ENCODE measurements at regions not wholly inside any gene's neighbourhood (a gene's known extent, or its start where the extent isn't known, plus 50 kb on each side); places are given as distances from the start of the nearest gene placed in this dataset.

DNA sequence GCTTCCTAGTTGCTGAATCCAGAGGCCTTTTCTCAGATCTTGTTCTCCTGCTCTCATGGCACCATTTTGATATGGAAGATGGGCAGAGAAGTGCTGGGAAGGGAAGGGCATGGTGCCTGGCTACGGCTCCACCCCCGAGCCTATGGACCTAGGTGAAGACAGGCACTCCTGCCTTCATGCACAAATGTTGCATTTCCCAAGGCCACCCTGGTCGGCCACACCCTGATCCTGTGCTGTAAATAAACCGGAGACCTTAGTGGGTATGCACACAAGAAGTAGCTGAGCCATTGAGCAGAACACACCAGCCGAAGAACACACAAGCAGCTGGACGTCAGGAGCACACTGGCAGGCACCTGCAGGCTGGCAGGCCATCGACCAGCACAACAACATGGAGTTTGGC, 261.6 kb downstream of the SHQ1 start:
- no peak for DNase-seq

DNA sequence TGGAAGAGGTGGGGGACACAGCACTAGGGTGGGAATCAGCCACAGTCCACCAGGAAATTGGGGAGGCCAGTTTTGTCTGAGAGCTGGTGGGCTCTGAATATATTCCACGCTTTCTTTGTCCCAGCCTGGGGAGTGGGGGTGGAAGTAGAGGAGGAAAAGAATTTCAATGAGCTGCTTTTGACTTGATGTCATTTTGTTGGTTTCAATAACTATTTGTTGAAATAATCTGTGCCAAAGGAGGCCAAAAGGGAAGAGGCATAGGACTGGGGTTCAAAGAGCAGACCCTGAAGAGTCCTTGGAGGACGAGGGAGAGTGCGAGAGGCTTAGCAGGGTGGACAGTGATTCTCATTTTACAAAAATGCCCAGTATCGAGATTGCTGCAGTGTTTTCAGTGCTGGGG, 262.3 kb downstream of the SHQ1 start:
- no peak for DNase-seq

DNA sequence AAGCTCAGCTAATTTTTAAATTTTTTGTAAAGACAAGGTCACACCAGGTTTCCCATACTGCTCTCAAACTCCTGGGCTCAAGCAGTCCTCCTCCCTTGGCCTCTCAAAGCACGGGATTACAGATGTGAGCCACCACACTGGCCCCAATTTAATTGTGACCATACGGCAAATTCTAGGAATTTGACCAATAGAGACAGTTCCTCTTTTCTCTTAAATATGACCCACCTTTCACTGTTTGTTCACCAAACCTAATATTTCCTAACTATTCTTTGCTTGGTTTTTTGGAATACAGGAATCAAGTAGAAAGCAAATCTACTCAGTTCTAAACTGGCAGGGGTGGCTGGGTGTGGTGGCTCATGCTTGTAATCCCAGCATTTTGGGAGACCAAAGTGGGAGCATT, 264.0 kb downstream of the SHQ1 start:
- DNase-seq = no peak

DNA sequence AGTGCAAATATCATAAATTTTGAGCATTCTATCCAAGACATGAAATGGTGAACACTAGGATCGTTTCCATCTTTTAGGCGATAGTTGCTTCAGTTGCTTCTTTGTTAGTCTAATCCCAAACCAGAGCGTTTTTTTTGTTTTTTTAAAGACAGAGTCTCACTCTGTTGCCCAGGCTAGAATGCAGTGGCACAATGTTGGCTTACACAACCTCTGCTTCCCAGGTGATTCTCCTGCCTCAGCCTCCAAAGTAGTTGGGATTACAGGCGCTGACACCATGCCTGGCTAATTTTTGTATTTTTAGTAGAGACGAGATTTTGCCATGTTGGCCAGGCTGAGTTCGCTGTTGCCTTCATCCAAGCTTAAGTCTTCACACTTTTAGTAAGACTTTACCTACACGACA, 265.3 kb downstream of the SHQ1 start:
- no peak for DNase-seq

DNA sequence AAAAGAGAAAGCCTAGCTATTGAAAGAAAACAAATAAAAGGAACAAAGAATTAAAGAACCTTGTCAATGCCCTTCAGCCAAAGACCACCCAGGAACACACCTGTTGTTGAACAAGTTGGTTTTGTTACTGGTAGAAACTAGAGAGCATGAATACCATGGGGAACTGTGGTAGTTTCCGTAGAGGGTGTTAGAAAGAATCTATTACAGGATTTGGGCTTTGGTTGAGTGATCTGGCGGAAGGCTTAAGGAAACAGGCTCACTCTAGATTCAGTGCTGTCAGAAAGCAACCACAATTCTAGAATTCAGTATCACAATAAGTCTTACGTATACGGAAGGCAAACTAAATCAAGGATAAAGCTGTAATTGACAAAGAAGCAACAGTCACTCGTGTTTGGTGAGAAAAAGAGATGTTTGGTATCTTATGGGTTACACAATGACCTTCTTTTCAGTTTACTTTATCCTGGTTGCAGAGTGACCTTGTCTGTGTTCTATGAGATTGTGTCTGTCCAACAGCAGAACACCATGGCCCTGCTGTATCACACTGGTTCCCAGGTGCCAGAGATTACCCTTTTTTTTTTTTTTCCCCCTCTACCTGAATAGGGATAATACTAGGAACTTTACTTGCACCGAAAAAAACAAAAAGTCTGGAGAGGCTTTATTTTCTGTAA, 265.9 kb downstream of the SHQ1 start:
- DNase-seq = no peak

DNA sequence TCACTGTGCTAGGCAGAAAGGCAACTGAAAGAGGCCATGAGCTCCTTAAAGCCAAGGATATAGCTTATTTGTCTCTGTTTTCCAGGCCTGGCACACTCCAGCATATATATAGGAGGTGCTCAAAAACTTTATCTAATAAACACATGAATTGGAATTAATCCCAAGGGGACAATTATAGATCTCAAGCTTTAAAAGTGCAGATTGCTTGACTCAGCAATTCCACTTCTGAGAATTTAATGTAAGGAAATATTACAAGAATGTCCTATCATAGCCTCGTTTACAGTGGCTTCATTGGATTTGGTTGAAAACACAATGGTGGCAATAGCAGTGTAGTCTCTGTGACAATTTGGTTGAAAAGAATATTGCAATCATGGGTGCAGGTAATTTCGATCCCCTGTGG, 267.3 kb downstream of the SHQ1 start:
- no peak for DNase-seq

DNA sequence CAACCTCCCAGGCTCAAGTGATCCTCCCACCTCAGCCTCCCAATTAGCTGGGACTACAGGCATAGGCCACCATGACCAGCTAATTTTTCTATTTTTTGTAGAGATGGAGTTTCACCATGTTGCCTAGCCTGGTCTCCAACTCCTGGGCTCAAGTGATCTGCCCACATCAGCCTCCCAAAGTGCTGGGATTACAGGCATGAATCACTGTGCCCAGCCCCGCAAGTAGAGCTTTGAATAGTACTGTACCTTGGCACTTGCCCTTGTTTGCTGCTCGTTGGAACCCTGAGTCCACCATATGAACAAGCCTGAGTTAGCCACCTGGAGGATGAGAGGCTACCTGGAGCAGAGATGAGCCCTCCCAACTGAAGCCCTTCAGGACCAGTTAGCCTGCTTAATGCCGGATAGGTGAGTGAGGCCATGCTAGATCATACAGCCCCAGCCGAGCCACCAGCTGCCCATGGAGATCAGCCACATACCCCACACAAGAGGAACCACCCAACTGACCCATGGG, 267.9 kb downstream of the SHQ1 start:
- no peak for DNase-seq

DNA sequence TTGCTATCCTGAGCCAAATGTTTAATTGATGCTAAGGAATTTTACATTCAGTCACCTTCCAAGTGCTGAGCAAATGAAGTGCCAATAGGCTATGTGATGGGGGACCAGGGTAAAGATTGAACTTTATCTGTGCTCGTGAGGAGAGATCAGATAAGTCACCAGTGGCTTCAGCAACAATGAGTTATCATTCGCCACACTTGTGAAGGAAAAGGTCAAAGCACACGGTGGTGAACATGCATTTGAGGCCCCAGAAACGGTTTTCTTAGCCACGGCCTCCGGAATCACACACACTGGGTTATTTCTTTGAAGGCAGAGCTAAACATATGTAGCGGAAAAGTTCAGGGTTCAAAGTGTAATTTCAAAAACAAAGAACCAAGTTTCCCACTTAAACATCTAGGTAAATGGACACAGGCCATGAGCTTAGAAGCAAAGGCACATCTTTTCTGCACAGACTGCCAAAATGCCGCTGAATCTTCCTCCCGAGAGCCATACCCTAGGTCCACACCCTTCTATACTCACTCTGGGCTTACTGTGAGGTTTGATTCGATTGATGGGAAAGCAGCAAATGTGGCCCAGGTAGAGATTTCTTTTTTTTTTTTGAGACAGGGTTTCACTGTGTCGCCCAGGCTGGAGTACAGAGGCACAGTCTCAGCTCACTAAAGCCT, 268.5 kb downstream of the SHQ1 start:
- no peak for DNase-seq

DNA sequence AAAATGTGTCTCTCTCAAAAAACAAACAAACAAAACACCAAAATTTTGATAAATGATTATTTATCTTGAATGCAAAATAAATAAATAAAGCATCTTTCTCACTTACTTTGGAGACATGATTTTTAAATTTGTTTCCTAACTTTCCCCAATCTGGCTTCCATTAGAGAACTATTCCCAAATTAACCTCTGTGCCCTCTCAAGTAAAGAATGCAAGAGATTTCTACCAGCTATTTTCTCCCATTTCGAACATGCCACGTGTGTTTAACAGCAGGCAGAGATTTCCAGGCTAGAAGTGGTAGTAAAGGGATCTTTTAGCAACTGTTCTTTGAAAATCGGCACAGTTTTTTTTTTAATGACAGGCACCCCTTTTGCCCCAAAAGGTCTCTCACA, 269.1 kb downstream of the SHQ1 start:
- no peak for DNase-seq

DNA sequence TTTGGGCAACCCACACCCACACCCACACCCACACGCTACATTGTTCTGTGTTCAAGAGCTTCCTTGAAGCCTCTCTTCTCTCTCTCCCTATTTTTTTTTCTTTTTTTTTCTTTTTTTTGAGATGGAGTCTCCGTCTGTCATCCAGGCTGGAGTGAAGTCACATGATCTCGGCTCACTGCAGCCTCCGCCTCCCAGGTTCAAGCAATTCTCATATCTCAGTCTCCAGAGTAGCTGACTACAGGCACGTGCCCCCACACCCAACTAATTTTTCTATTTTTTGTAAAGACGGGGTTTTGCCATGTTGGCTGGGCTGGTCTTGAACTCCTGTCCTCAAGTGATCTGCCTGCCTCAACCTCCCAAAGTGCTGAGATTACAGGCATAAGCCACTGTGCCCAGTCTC, 271.1 kb downstream of the SHQ1 start:
- DNase-seq = no peak

DNA sequence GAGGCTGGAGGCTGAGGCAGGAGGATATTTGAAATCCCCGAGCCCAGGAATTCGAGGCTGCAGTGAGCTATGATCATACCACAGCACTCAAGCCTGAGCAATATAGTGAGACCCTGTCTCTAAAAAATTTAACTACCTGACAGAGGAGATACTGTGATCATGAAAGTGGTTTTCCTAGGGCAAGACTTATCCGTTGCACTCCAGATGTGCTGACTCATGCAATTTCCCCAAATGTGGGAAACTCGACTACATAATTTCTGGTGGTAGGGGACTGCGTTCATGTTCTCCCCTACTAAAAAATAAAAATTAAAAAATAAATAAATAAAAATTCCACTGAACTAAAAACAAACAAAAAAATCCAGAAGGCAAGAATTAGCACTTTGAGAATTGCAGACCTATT, 271.7 kb downstream of the SHQ1 start:
- DNase-seq = no peak

DNA sequence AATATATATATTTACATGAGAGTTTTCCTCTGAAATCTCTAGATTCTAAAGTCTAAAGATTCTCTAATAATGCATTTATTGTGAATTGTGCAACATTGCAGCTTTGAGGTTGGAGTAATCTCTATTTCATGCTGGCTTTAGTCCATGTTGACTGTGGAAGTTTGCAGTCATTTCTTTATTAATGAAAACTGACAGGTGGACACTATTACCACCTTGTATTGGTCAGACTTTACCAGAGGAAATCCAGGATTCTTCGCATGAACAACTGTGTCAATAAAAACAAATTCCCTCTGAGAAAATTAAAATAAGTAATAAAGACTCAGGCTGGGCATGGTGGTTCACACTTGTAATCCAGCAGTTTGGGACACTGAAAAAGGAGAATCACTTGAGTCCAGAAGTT, 274.1 kb downstream of the SHQ1 start:
- DNase-seq = no peak

DNA sequence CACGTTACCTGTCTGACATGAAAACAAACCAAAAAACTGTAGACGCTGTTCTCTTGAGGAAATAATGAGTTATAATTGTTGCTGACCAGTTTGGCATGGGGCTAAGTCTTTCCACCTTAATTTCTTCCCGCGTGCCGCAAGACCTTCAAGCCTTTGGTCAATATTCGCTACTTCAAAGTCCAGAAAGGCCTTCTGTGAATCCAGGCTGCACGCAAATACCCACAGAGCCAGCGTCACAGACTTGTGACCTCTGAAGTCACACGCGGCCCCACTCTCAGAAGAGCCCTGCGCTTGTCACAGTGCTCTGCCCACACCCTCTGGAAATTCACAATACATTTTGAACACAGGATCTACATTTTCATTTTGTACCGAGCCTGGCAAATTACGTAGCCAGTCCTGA, 275.2 kb downstream of the SHQ1 start:
- DNase-seq = no peak

DNA sequence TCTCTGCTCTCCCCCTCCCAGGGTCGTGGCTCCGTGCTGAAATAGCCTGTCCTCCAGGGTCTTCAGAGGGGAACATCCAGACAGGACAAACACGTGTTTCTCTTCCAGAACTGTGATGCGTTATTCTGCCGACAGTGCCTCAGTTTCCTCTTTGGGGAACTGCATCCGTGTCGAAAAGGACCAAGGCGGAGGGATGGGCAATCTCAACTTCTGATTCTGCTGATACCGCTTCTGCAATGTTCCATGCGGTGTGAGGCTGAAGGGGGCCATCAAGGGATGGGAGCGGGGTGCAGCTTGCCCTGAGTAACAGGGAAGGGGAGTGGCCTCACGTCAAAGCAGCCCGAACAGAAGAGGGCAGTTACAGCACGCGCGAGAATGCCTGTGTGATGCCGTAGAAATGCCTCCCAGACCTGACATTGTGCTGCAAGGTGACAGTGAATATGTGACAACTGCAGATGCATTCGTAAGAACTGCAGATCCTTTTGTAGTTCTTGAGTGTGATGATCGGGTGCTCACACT, 275.7 kb downstream of the SHQ1 start:
- DNase-seq = no peak

DNA sequence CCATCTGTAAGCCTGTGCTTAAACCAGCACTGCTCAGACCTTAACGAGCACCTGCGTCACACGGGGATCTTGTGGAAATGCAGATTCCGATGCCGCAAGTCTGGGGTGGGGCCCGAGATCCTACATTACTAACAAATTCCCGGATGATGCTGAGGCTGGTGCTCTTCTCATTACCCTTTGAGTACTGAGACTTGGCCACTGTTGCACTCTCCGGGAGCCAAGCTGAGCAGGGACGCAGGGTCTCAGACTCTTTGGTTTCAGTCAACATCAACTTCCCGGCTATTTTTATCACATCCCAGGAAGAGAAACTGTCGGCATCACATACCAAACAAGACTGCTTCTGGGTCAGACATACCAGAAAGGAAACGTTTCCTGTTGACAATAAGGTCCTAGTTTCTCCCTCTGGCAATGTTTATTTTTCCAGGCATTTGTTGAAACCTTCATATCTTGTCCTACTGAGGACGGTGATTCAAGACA, 276.6 kb downstream of the SHQ1 start:
- no peak for DNase-seq

DNA sequence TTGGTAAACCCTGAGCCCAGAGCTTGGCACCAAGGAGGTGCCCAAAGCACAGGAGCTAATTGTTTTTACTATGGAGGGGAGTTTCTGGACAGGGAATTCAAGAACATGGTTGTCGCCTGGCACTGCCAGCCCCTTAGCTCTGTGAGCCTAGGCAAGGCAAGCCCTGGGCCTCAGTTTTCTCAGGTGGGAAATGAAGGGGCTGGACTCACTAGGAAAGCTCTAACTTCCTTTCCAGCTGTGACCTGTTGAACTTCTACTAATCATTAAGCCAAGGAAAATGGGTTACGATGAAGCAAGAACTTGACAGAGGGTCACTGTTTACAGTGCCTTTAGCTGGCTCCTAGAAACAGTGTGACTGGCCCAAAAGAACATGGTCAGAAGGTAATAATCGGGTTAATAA, 277.2 kb downstream of the SHQ1 start:
- no peak for DNase-seq

DNA sequence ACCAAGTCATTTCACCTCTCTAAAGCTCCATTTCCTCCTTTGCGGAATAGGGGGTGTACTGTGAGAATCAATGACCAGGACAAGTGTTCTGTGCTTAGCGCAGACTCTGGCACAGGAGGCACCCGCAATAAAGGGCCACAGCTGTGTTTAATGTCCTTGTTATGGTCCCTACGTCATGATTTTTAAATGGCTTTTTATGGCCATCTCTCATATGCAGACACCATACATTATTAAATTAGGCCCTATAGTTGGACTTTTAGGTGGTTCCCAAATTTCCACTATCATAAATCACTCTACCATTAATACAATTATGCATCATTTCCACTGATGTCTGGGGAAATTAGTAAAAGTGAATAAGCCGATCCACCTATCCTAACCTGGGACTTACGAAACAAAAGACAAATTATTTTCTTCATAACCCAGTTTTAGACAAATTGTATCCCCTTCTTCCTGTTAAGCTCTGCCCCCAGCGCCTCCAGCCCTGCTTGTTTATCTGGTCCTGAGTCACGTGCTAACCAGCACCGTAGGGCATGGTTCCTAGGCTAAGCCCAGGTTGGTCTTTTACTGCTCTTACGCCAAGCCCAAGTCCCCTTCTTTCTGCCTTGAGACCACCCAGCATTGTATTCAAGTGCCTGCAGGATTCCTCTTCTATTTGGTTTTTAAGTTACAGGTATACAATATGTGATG, 278.3 kb downstream of the SHQ1 start:
- DNase-seq = no peak

DNA sequence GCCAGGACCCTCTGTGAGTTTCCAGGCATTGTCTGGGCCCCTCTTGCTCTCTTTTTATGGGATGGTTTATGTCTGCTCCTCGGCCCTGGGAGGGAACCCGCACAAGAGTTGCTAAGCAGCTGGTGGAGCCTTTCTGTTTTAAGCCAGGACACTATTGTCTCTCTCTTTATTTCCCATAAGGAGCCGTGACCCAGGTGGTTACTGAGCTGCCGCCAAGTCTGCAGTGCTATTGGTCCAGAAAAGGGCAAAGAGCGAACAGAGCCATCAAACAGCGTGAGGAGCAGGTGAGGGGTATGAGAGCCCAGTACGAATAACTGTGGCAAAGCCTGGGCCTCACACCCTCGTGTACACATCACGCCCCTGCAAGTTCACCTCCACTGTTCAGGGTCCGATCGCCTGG, 280.2 kb downstream of the SHQ1 start:
- no peak for DNase-seq

DNA sequence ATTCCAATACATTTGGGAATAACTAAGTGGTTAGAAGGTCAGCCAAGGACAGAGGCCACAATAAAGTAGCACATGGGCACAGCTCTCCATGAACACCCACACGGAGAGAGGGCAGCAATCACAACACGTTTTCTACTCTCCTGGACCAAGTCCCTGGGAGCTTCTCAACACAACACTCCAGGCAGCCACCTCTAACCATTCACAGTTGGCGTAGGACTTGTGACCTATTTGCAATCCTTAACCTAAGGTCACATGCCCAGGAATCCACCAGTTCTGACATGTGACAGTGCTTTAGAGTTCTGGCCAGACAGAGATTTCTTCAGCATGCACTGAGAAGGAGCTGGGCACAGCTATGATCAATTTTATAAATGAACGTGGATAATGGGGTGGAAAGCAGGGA, 280.8 kb downstream of the SHQ1 start:
- no peak for DNase-seq

DNA sequence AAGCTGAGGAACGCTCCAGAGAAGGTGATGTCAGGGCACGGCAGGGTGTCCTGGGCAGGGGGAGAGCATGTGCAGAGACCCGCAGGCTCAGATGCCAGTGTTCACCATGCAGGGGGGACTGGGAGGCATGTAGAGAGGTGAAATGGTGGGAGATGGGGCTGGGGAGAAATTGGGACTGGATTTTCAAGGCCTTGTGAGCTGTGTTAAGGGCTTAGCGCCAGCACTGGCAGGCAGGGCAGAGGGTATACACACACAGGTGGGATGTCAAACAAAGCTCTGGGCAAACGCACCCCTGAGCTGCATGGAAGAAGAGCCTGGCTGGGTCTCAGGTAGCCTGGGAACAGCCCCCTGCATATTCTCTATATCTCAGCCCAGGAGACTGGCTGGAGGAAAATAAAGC, 282.7 kb downstream of the SHQ1 start:
- DNase-seq = no peak

DNA sequence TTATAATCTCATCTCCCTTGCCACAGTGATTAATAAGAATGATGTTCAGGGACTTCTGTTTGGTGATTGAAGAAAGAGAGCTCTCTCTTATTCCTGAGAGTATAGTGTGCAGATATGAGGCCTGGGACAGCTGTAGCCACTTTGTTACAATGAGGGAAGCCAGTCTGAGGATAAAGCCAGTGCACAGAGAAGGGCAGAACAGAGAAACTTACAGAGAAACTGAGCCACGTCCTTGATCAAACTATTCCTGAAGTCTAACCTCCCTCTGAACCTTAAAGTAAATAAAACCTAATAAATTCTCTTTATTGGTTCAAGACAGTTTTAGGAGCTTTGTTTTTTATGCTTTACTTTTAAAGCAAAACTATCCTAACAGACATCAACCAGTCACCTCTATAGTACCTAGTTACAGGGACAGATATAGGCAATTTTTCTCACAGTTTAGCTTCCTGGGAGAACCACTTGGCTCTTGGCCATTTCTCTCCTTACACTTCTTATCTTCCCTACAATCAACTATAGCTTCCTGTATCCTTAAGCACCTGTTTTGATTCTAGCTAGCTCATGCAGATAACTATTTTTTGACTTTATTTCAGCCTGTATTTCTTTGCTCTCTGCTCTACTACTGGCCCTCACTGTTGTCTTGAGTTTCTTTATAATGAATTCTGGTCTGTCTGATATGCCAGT, 284.4 kb downstream of the SHQ1 start:
- no peak for DNase-seq

DNA sequence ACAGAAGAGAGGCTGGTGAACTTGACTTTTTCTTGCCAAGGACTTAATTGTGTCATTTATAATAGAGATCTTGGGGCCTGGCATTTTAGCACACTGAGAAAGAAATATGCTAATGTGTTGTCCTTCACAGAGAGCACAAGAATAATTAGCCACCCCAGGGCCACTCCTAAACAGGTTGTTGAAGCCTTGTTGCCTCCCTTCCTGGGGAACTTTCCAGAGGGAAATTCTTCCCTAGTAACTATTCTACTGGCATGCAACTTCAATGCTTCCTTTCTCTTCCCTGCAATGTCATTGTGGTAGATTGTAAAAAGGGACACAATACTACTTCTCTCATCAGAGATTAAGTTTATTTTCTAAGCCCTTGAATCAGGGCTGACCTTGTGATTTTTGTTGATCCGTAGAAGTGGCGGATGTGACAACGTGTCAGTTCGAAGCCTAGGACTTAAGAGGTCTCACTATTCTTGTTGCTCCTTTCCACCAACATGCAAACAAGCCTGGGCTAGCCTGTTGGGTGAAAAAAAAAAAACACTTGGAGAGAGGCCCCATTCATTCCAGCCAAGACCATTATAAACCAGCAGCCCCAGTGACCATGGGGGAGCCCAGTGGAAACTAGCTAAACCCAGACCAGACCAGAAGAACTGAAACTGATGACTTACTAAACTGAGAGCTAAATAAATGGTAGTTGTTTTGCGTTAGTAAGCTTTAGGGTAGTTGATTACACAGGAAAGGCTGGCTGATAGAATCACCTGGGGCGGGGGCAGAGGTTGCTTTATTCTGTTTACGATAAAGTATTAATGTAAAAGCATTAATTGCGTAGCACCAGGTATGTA, 287.2 kb downstream of the SHQ1 start:
- no peak for DNase-seq

Measured in NCI-H1930 (cell line).